ENCODE measurements at regions not wholly inside any gene's neighbourhood (a gene's known extent, or its start where the extent isn't known, plus 50 kb on each side); places are given as distances from the start of the nearest gene placed in this dataset.

DNA sequence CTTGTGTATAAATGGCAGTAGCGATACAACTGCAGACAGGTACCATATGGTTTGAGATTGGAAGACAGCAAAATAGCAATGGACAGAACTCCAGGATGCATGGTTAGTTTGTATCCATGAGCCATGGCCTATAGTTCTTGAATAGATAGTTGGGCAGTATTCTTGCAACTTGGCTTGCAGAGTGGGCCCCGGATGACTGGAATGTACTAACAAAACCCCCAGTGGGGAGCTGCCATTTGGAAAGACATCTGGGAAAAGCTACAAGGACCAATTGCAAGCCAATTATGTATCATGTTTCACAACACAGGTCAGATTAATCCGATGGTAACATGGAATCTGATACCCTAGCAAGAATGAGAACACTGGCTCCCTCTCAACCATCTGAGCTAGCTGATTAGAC lies 279.6 kb downstream of the RERGL start:
- no peak overlapping the region for H3K4me3 ChIP-seq (ENCODE audit: low read length)

DNA sequence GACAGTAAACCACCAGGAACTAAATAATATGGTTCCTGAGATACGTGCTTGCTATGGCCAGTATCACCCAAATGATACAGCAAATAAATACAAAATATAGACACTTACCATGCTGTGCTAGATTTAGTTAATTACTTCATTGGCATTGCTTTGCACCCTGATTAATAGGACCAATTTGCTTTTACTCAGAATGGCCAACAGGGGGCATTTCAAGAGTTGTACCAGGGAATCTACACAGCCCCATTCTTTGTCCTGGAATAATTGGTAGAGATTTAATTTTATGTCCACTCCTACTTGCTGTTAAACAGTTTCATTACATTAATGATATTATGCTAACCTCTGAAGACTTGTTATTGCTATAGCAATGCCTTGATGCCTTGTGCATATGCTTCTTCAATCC lies 280.8 kb downstream of the RERGL start:
- H3K4me3 ChIP-seq (ENCODE audit: low read length) = no peak overlapping the region
- no peak for DNase-seq (ENCODE audit: low read depth)
- TF ChIP-seq, protein P1, sequence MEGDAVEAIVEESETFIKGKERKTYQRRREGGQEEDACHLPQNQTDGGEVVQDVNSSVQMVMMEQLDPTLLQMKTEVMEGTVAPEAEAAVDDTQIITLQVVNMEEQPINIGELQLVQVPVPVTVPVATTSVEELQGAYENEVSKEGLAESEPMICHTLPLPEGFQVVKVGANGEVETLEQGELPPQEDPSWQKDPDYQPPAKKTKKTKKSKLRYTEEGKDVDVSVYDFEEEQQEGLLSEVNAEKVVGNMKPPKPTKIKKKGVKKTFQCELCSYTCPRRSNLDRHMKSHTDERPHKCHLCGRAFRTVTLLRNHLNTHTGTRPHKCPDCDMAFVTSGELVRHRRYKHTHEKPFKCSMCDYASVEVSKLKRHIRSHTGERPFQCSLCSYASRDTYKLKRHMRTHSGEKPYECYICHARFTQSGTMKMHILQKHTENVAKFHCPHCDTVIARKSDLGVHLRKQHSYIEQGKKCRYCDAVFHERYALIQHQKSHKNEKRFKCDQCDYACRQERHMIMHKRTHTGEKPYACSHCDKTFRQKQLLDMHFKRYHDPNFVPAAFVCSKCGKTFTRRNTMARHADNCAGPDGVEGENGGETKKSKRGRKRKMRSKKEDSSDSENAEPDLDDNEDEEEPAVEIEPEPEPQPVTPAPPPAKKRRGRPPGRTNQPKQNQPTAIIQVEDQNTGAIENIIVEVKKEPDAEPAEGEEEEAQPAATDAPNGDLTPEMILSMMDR (IDR thresholded peaks at IDR 0.05; ENCODE audit: insufficient read depth, low read depth, low read length, missing control alignments) = no peak

More for the DNA sequence above, 279.6 kb downstream of the RERGL start:
- no peak for DNase-seq (ENCODE audit: low read depth)
- TF ChIP-seq, protein P1 (IDR thresholded peaks at IDR 0.05; ENCODE audit: insufficient read depth, low read depth, low read length, missing control alignments) = no peak

DNA sequence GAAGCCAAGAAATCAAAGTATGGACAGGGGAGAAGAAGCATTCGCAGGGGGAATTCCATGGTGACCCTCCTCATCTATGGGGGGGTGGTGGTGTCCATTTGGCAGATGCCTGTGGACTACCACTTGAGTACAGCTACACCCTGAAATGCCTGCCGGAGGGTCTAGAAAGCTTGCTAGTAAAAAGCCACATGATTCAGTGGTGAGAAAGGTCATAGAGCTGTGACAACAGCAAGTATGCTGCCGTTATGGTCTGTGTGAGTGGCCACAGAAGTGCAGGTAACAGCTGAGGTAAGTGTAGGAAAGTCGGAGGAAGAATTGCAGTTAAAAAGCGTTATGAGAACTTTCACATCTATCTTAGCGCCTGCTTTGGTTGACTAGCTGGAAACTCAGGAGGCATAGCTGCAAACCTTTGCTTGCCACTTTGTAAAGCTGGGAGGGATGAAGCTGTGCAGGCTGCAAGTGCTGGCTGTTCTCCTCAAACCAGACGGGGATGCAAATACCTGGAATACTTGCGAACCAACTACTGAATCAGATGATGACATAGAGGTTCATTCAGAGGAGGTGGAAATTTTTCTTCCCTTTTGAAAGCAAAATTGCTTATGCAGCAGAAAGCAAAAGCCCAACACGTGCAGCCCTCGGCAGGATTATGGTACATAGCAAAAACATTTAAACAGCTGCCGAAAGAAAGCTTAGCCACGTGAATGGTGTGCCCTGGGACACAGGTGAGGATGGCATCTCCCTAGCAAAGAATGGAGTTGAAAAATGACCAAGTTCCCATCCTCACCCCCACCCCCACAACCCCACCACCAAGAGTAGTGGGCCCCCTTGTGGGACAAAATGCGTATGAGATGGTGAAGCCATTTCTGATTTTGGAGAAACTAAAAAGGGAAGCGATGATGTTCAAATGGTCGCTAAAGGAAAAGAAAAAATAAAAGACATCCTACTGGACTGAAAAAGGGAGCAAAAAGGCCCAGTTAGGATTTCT lies 287.0 kb downstream of the RERGL start:
- TF ChIP-seq, protein P1 (IDR thresholded peaks at IDR 0.05; ENCODE audit: insufficient read depth, low read depth, low read length, missing control alignments) = no peak
- no peak for DNase-seq (ENCODE audit: low read depth)
- H3K4me3 ChIP-seq (ENCODE audit: low read length) = no peak overlapping the region

DNA sequence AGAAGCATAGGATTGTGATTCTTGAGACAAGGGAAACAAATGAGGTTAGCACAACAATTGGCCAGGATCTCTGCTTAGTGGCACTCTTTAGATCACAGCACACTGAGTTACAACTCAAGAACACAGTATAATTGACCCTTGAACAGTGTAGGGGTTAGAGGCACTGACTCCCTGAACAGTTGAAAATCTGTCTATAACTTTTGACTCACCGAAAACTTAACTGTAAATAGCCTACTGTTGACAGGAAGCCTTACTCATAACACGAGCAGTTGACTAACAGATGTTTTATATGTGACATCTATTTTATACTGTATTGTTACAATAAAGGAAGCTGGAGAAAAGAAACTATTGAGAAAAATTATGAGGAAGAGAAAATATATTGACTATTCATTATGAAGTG lies 296.1 kb downstream of the RERGL start:
- TF ChIP-seq, protein P1 (IDR thresholded peaks at IDR 0.05; ENCODE audit: insufficient read depth, low read depth, low read length, missing control alignments) = no peak
- H3K4me3 ChIP-seq (ENCODE audit: low read length) = no peak overlapping the region
- peak; percentile 19 for DNase-seq (ENCODE audit: low read depth)

DNA sequence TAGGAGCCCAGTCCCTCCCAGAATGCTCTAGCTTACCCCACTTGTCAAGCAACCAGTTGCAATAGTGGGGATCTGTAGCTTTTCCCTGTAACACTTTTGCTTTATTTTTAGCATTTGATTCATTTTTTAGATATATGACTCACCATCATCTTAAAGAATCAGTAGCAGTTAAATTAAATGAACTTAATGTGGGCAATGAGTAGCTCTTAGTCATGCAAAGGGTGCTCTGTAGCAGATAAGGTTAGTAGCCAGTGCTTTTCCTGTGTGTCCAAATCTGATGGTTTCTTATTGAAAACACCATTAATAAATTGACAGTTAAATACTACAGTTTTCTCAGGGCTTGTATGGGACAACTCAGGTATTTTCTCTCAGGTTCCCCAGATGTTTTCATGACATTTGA lies 311.8 kb downstream of the RERGL start:
- no peak for DNase-seq (ENCODE audit: low read depth)
- H3K4me3 ChIP-seq (ENCODE audit: low read length) = no peak overlapping the region
- TF ChIP-seq, protein P1 (IDR thresholded peaks at IDR 0.05; ENCODE audit: insufficient read depth, low read depth, low read length, missing control alignments) = no peak

DNA sequence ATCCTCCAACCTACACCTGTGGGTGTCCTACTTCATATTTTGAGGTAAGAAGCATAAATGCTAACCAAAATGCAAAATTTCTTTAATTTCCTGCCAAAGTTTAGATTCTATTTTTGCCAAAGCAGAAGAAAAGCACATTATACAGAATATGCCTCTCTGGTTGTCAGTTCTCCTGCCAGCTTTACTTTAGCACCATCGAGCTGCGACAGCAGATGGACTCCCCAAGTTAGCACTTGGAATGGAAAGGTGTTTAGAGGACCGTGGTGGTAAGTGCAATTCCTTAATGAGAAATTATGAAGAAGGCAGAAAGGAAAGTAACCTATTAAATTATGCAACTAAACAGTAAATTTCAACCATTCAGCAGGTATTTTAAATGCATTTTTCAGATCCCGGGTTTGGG lies 326.6 kb downstream of the RERGL start:
- DNase-seq (ENCODE audit: low read depth) = no peak
- H3K4me3 ChIP-seq (ENCODE audit: low read length) = no peak overlapping the region
- TF ChIP-seq, protein P1 (IDR thresholded peaks at IDR 0.05; ENCODE audit: insufficient read depth, low read depth, low read length, missing control alignments) = no peak

Data from epithelial cell of esophagus (primary cell).